ENCODE measurements at regions not wholly inside any gene's neighbourhood (a gene's known extent, or its start where the extent isn't known, plus 50 kb on each side); places are given as distances from the start of the nearest gene placed in this dataset.
"Not testable (repeated sequence)": the region's sequence is repeated elsewhere in the genome, so short reads cannot be mapped to it uniquely, and the experiment has no call there.

DNA sequence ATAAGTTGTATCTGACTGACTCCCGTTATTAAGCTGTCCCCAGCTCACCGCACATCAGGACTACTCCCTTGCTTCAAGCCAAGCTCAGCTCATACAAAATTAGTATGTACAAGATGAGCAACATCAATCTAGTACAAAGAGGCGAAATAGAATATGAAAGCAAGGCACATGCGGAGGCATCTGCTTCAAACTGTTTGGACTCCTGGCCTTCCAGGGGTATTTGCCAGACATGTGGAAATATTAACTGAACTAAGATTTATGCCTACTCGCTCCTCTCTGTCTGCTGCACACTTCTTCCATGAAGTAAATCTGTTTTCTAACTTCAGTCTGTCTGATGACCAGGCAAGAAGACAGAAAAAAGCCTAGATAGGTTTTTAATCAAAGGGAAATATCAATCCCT, 499.8 kb downstream of the PID1 start:
- H3K27me3 ChIP-seq (ENCODE audit: control insufficient read depth in 3 of 3, insufficient read depth in 3 of 3, low read depth in 1 of 3, low read length in 3 of 3) = peaks cover 0 to 24% (median 0%) of the 10 kb centered on the region in 3 experiments
- peaks cover 0 to 4% of the 10 kb centered on the region in 2 donors for H3K9me3 ChIP-seq (replicated peaks in 1 of 2; ENCODE audit: control insufficient read depth in 2 of 2, insufficient read depth in 1 of 2, low read depth in 1 of 2, low read length in 2 of 2)
- H3K27ac ChIP-seq (replicated peaks; ENCODE audit: low read length) = no peak overlapping the region
- no peak overlapping the region for H3K4me2 ChIP-seq (ENCODE audit: insufficient read depth, low read length, poor library complexity, severe bottlenecking)
- DNase-seq (ENCODE audit: low spot score) = no peak
- no peak overlapping the region for H3K4ac ChIP-seq (ENCODE audit: low read length)
- H3K18ac ChIP-seq (ENCODE audit: low read length) = no peak overlapping the region
- H3K4me1 ChIP-seq (ENCODE audit: control insufficient read depth in 2 of 2, insufficient read depth in 1 of 2, low read depth in 1 of 2, low read length in 2 of 2) = no peaks in the 10 kb centered on the region
- H3K36me3 ChIP-seq (replicated peaks in 1 of 2; ENCODE audit: control insufficient read depth in 2 of 2, insufficient read depth in 2 of 2, low read length in 2 of 2) = no peaks in the 10 kb centered on the region
- no peak overlapping the region for H3K23ac ChIP-seq (ENCODE audit: low read depth, low read length, poor library complexity)
- H2BK12ac ChIP-seq (ENCODE audit: low read length) = no peak overlapping the region
- H3K14ac ChIP-seq (ENCODE audit: low read length) = no peak overlapping the region
- no peaks in the 10 kb centered on the region for H3K79me1 ChIP-seq (ENCODE audit: low read depth, low read length)
- no peak overlapping the region for H2BK15ac ChIP-seq (ENCODE audit: low read length)
- H2BK5ac ChIP-seq (ENCODE audit: low read length) = no peak overlapping the region
- H2BK120ac ChIP-seq (ENCODE audit: low read depth, low read length) = no peak overlapping the region
- no peak overlapping the region for H3K4me3 ChIP-seq (ENCODE audit: low read length in 2 of 2)
- no CpG with 5 or more reads among the region's 5 CpGs for WGBS, 2 donors (ENCODE audit: extremely low coverage in 2 of 2, insufficient read length in 2 of 2, insufficient replicate concordance in 1 of 2)
- no peak overlapping the region for H2AFZ ChIP-seq (ENCODE audit: low read length)
- H3K9ac ChIP-seq (ENCODE audit: low read depth, low read length, poor library complexity) = no peak overlapping the region
- no peak overlapping the region for H4K8ac ChIP-seq (ENCODE audit: low read depth, low read length)
- no peak overlapping the region for H4K91ac ChIP-seq (ENCODE audit: low read depth, low read length, poor library complexity)
- no peak overlapping the region for H2AK5ac ChIP-seq (ENCODE audit: low read depth, low read length)

DNA sequence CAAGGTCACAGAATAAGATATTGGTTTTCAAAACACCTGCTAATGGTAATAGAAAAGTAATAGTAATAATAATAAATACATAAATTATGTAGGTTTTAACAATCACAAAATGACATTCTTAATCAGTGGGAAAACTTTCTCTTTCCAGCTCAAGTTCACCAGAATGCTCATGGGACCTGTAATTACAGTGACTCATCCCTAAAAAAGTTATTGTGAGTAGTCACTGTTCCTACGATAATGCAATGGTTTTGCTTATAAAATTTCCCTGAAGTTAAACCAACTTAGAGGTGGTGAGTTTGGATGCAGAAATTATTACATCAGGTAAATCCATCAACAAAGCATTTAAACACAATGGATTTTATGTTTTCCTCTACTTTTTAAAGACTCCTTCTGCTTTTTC, 502.3 kb downstream of the PID1 start:
- no peak for DNase-seq (ENCODE audit: low spot score)
- no peak overlapping the region for H3K18ac ChIP-seq (ENCODE audit: low read length)
- no peak overlapping the region for H3K4me2 ChIP-seq (ENCODE audit: insufficient read depth, low read length, poor library complexity, severe bottlenecking)
- H3K36me3 ChIP-seq (replicated peaks in 1 of 2; ENCODE audit: control insufficient read depth in 2 of 2, insufficient read depth in 2 of 2, low read length in 2 of 2) = no peaks in the 10 kb centered on the region
- no peak overlapping the region for H4K8ac ChIP-seq (ENCODE audit: low read depth, low read length)
- no peak overlapping the region for H2BK12ac ChIP-seq (ENCODE audit: low read length)
- H2AK5ac ChIP-seq (ENCODE audit: low read depth, low read length) = no peak overlapping the region
- H4K91ac ChIP-seq (ENCODE audit: low read depth, low read length, poor library complexity) = no peak overlapping the region
- peaks cover 0 to 38% (median 6%) of the 10 kb centered on the region in 3 experiments for H3K27me3 ChIP-seq (ENCODE audit: control insufficient read depth in 3 of 3, insufficient read depth in 3 of 3, low read depth in 1 of 3, low read length in 3 of 3)
- no peak overlapping the region for H3K4ac ChIP-seq (ENCODE audit: low read length)
- no peak overlapping the region for H2BK5ac ChIP-seq (ENCODE audit: low read length)
- no CpG with 5 or more reads among the region's 1 CpG for WGBS, 2 donors (ENCODE audit: extremely low coverage in 2 of 2, insufficient read length in 2 of 2, insufficient replicate concordance in 1 of 2)
- H3K79me1 ChIP-seq (ENCODE audit: low read depth, low read length) = no peaks in the 10 kb centered on the region
- no peak overlapping the region for H2AFZ ChIP-seq (ENCODE audit: low read length)
- H2BK120ac ChIP-seq (ENCODE audit: low read depth, low read length) = no peak overlapping the region
- peaks cover 0 to 4% of the 10 kb centered on the region in 2 donors for H3K9me3 ChIP-seq (replicated peaks in 1 of 2; ENCODE audit: control insufficient read depth in 2 of 2, insufficient read depth in 1 of 2, low read depth in 1 of 2, low read length in 2 of 2)
- no peak overlapping the region for H2BK15ac ChIP-seq (ENCODE audit: low read length)
- H3K23ac ChIP-seq (ENCODE audit: low read depth, low read length, poor library complexity) = no peak overlapping the region
- H3K4me1 ChIP-seq (ENCODE audit: control insufficient read depth in 2 of 2, insufficient read depth in 1 of 2, low read depth in 1 of 2, low read length in 2 of 2) = no peaks in the 10 kb centered on the region
- H3K9ac ChIP-seq (ENCODE audit: low read depth, low read length, poor library complexity) = no peak overlapping the region
- no peak overlapping the region for H3K14ac ChIP-seq (ENCODE audit: low read length)
- no peak overlapping the region for H3K4me3 ChIP-seq (ENCODE audit: low read length in 2 of 2)
- H3K27ac ChIP-seq (replicated peaks; ENCODE audit: low read length) = no peak overlapping the region

DNA sequence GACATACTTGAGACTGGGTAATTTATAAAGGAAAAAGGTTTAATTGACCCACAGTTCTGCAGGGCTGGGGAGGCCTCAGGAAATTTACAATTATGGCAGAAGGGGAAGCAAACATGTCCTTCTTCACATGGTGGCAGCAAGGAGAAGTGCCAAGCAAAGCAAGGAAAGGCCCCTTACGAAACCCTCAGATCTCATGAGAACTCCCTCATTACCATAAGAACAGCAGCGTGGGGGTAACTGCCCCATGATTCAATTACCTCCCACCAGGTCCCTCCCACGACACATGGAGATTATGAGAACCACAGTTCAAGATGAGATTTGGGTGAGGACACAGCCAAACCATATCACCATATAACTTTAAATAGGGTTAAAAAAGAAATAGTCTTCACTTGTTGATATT, 502.9 kb downstream of the PID1 start:
- peaks cover 0 to 33% (median 6%) of the 10 kb centered on the region in 3 experiments for H3K27me3 ChIP-seq (ENCODE audit: control insufficient read depth in 3 of 3, insufficient read depth in 3 of 3, low read depth in 1 of 3, low read length in 3 of 3)
- not testable (repeated sequence) for H3K18ac ChIP-seq (ENCODE audit: low read length); H3K4me3 ChIP-seq (ENCODE audit: low read length in 2 of 2); H3K4me1 ChIP-seq (ENCODE audit: control insufficient read depth in 2 of 2, insufficient read depth in 1 of 2, low read depth in 1 of 2, low read length in 2 of 2); H3K79me1 ChIP-seq (ENCODE audit: low read depth, low read length); H4K8ac ChIP-seq (ENCODE audit: low read depth, low read length); H3K14ac ChIP-seq (ENCODE audit: low read length); H2BK5ac ChIP-seq (ENCODE audit: low read length); H2AFZ ChIP-seq (ENCODE audit: low read length); H3K36me3 ChIP-seq (replicated peaks in 1 of 2; ENCODE audit: control insufficient read depth in 2 of 2, insufficient read depth in 2 of 2, low read length in 2 of 2); H2BK120ac ChIP-seq (ENCODE audit: low read depth, low read length); H3K4ac ChIP-seq (ENCODE audit: low read length); H2BK15ac ChIP-seq (ENCODE audit: low read length); DNase-seq (ENCODE audit: low spot score); H3K27ac ChIP-seq (replicated peaks; ENCODE audit: low read length); H4K91ac ChIP-seq (ENCODE audit: low read depth, low read length, poor library complexity); H3K9me3 ChIP-seq (replicated peaks in 1 of 2; ENCODE audit: control insufficient read depth in 2 of 2, insufficient read depth in 1 of 2, low read depth in 1 of 2, low read length in 2 of 2); H3K23ac ChIP-seq (ENCODE audit: low read depth, low read length, poor library complexity); H2AK5ac ChIP-seq (ENCODE audit: low read depth, low read length); H3K9ac ChIP-seq (ENCODE audit: low read depth, low read length, poor library complexity); H3K4me2 ChIP-seq (ENCODE audit: insufficient read depth, low read length, poor library complexity, severe bottlenecking); H2BK12ac ChIP-seq (ENCODE audit: low read length)
- no CpG with 5 or more reads among the region's 3 CpGs for WGBS, 2 donors (ENCODE audit: extremely low coverage in 2 of 2, insufficient read length in 2 of 2, insufficient replicate concordance in 1 of 2)

GRCh38 chr2:228767196-228767595, 503.9 kb downstream of the PID1 start:
- no CpG with 5 or more reads among the region's 2 CpGs for WGBS, 2 donors (ENCODE audit: extremely low coverage in 2 of 2, insufficient read length in 2 of 2, insufficient replicate concordance in 1 of 2)
- no peak overlapping the region for H2BK120ac ChIP-seq (ENCODE audit: low read depth, low read length)
- no peak for DNase-seq (ENCODE audit: low spot score)
- H3K9me3 ChIP-seq (replicated peaks in 1 of 2; ENCODE audit: control insufficient read depth in 2 of 2, insufficient read depth in 1 of 2, low read depth in 1 of 2, low read length in 2 of 2) = peaks cover 0 to 2% of the 10 kb centered on the region in 2 donors
- no peak overlapping the region for H2AK5ac ChIP-seq (ENCODE audit: low read depth, low read length)
- H4K91ac ChIP-seq (ENCODE audit: low read depth, low read length, poor library complexity) = no peak overlapping the region
- H3K27ac ChIP-seq (replicated peaks; ENCODE audit: low read length) = no peak overlapping the region
- no peak overlapping the region for H3K23ac ChIP-seq (ENCODE audit: low read depth, low read length, poor library complexity)
- no peak overlapping the region for H2BK15ac ChIP-seq (ENCODE audit: low read length)
- no peak overlapping the region for H2AFZ ChIP-seq (ENCODE audit: low read length)
- H3K4me2 ChIP-seq (ENCODE audit: insufficient read depth, low read length, poor library complexity, severe bottlenecking) = no peak overlapping the region
- H3K4me1 ChIP-seq (ENCODE audit: control insufficient read depth in 2 of 2, insufficient read depth in 1 of 2, low read depth in 1 of 2, low read length in 2 of 2) = no peaks in the 10 kb centered on the region
- no peak overlapping the region for H3K18ac ChIP-seq (ENCODE audit: low read length)
- H3K14ac ChIP-seq (ENCODE audit: low read length) = no peak overlapping the region
- H4K8ac ChIP-seq (ENCODE audit: low read depth, low read length) = no peak overlapping the region
- H2BK12ac ChIP-seq (ENCODE audit: low read length) = no peak overlapping the region
- H3K36me3 ChIP-seq (replicated peaks in 1 of 2; ENCODE audit: control insufficient read depth in 2 of 2, insufficient read depth in 2 of 2, low read length in 2 of 2) = no peaks in the 10 kb centered on the region
- H3K4me3 ChIP-seq (ENCODE audit: low read length in 2 of 2) = no peak overlapping the region
- H3K79me1 ChIP-seq (ENCODE audit: low read depth, low read length) = no peaks in the 10 kb centered on the region
- H2BK5ac ChIP-seq (ENCODE audit: low read length) = no peak overlapping the region
- no peak overlapping the region for H3K9ac ChIP-seq (ENCODE audit: low read depth, low read length, poor library complexity)
- peaks cover 0 to 38% (median 6%) of the 10 kb centered on the region in 3 experiments for H3K27me3 ChIP-seq (ENCODE audit: control insufficient read depth in 3 of 3, insufficient read depth in 3 of 3, low read depth in 1 of 3, low read length in 3 of 3)
- no peak overlapping the region for H3K4ac ChIP-seq (ENCODE audit: low read length)

All from neuronal stem cell (in vitro differentiated cells).